H9 (cell line): ENCODE measurements at regions not wholly inside any gene's neighbourhood (a gene's known extent, or its start where the extent isn't known, plus 50 kb on each side); places are given as distances from the start of the nearest gene placed in this dataset.

Source experiments
- DNase-seq: peaks from one replicate; pipeline ENCODE4 v3.0.0-alpha.2; 2017
- H2AFZ ChIP-seq: one replicate; pipeline ENCODE4 v1.6.1; 2013; ENCODE audit warnings: mild to moderate bottlenecking, low read length, control low read depth, moderate library complexity
- H2AK5ac ChIP-seq: 2 replicates; pipeline ENCODE4 v1.6.1; 2013; ENCODE audit warnings: low read length, control low read depth, mixed read lengths; ENCODE audit not compliant: insufficient read length
- H2BK120ac ChIP-seq: one replicate; pipeline ENCODE4 v1.6.1; 2013; ENCODE audit warnings: low read depth, mild to moderate bottlenecking, low read length, control low read depth, inconsistent platforms; ENCODE audit not compliant: poor library complexity, severe bottlenecking
- H2BK12ac ChIP-seq: 2 replicates; pipeline ENCODE4 v1.6.1; 2013; ENCODE audit warnings: low read length, control low read depth, mixed read lengths, low read depth; ENCODE audit not compliant: insufficient read length
- H2BK15ac ChIP-seq: 2 replicates; pipeline ENCODE4 v1.6.1; 2013; ENCODE audit warnings: low read depth, low read length, control low read depth
- H2BK20ac ChIP-seq: one replicate; pipeline ENCODE4 v1.6.1; 2013; ENCODE audit warnings: low read depth, mild to moderate bottlenecking, low read length, control low read depth, inconsistent platforms; ENCODE audit not compliant: poor library complexity, severe bottlenecking
- H2BK5ac ChIP-seq: 2 replicates; pipeline ENCODE4 v1.6.1; 2013; ENCODE audit warnings: low read length, control low read depth, mixed read lengths; ENCODE audit not compliant: insufficient read length
- H3K14ac ChIP-seq: 2 replicates; pipeline ENCODE4 v1.6.1; 2013; ENCODE audit warnings: low read length, control low read depth; ENCODE audit not compliant: insufficient read depth
- H3K18ac ChIP-seq: 2 replicates; pipeline ENCODE4 v1.6.1; 2013; ENCODE audit warnings: low read depth, mild to moderate bottlenecking, mixed read lengths, low read length, control low read depth; ENCODE audit not compliant: insufficient read length
- H3K23ac ChIP-seq: 2 replicates; pipeline ENCODE4 v1.6.1; 2013; ENCODE audit warnings: low read length, control low read depth, mixed read lengths, low read depth; ENCODE audit not compliant: insufficient read length
- H3K23me2 ChIP-seq: 2 replicates; pipeline ENCODE4 v1.6.1; 2013; ENCODE audit warnings: low read depth, mild to moderate bottlenecking, mixed read lengths, low read length, control low read depth; ENCODE audit not compliant: insufficient read length, poor library complexity, severe bottlenecking
- H3K27ac ChIP-seq: 2 replicates; pipeline ENCODE4 v1.5.1; 2013; ENCODE audit warnings: low read length, control low read depth, mixed read lengths, low read depth; ENCODE audit not compliant: insufficient read length
- H3K27me3 ChIP-seq: 2 replicates; pipeline ENCODE4 v1.6.1; 2013; ENCODE audit warnings: low read length, control low read depth, inconsistent platforms; ENCODE audit not compliant: insufficient read depth
- H3K4ac ChIP-seq: 2 replicates; pipeline ENCODE4 v1.6.1; 2013; ENCODE audit warnings: low read depth, mild to moderate bottlenecking, control low read depth, inconsistent platforms, low read length, moderate library complexity
- H3K4me1 ChIP-seq: 2 replicates; pipeline ENCODE4 v1.6.1; 2013; ENCODE audit warnings: low read length, control low read depth, inconsistent platforms; ENCODE audit not compliant: insufficient read depth
- H3K4me2 ChIP-seq: 2 replicates; pipeline ENCODE4 v1.6.1; 2013; ENCODE audit warnings: low read length, control low read depth, mixed read lengths; ENCODE audit not compliant: insufficient read length, insufficient read depth
- H3K56ac ChIP-seq: 2 replicates; pipeline ENCODE4 v1.6.1; 2013; ENCODE audit warnings: low read depth, mild to moderate bottlenecking, mixed read lengths, low read length, control low read depth; ENCODE audit not compliant: insufficient read length
- H3K79me1 ChIP-seq: 2 replicates; pipeline ENCODE4 v1.6.1; 2013; ENCODE audit warnings: low read depth, mild to moderate bottlenecking, moderate library complexity, low read length, control low read depth, inconsistent platforms; ENCODE audit not compliant: insufficient read depth, poor library complexity, severe bottlenecking
- H3K79me2 ChIP-seq: 2 replicates; pipeline ENCODE4 v1.6.1; 2013; ENCODE audit warnings: low read length, control low read depth, inconsistent platforms; ENCODE audit not compliant: insufficient read depth
- H3K9ac ChIP-seq: 2 replicates; pipeline ENCODE4 v1.6.1; 2013; ENCODE audit warnings: low read length, control low read depth, mixed read lengths; ENCODE audit not compliant: insufficient read length; ENCODE audit errors: extremely low read depth
- H3K9me3 ChIP-seq: one replicate; pipeline ENCODE4 v1.6.1; 2013; ENCODE audit warnings: low read depth, low read length, inconsistent platforms; ENCODE audit not compliant: control insufficient read depth
- H3T11ph ChIP-seq: one replicate; pipeline ENCODE4 v1.6.1; 2013; ENCODE audit warnings: mild to moderate bottlenecking, low read length, control low read depth, inconsistent platforms
- H4K20me1 ChIP-seq: one replicate; pipeline ENCODE4 v1.6.1; 2013; ENCODE audit not compliant: control insufficient read depth, insufficient read length, insufficient read depth
- H4K5ac ChIP-seq: 2 replicates; pipeline ENCODE4 v1.6.1; 2013; ENCODE audit warnings: low read depth, mild to moderate bottlenecking, mixed read lengths, low read length, control low read depth; ENCODE audit not compliant: insufficient read length
- H4K8ac ChIP-seq: replicated peaks from 2 replicates; pipeline ENCODE4 v1.6.1; 2013; ENCODE audit warnings: low read length, control low read depth, mixed read lengths, low read depth; ENCODE audit not compliant: insufficient read length
- H4K91ac ChIP-seq: 2 replicates; pipeline ENCODE4 v1.6.1; 2013; ENCODE audit warnings: low read depth, mild to moderate bottlenecking, moderate library complexity, mixed read lengths, low read length, control low read depth; ENCODE audit not compliant: insufficient read length
- H3K27ac Mint-ChIP-seq, 3 experiments: 2 replicates in 2 of 3; 3 replicates in 1 of 3; pipeline ENCODE4 v1.8.0; 2020 to 2021; ENCODE audit warnings: mixed read lengths in 3 of 3, mild to moderate bottlenecking in 1 of 3, moderate library complexity in 1 of 3
- H3K27me3 Mint-ChIP-seq: 2 replicates; pipeline ENCODE4 v1.8.0; 2021; ENCODE audit warnings: low read depth, mild to moderate bottlenecking, moderate library complexity, mixed read lengths
- H3K36me3 Mint-ChIP-seq, 3 experiments: 2 replicates in 2 of 3; 3 replicates in 1 of 3; pipeline ENCODE4 v1.8.0; 2020 to 2021; ENCODE audit warnings: low read depth in 3 of 3, mixed read lengths in 3 of 3; ENCODE audit not compliant: insufficient read depth in 1 of 3
- H3K4me1 Mint-ChIP-seq, 2 experiments: 2 replicates each; pipeline ENCODE4 v1.8.0; 2020; ENCODE audit warnings: mixed read lengths in 2 of 2
- H3K4me3 Mint-ChIP-seq, 2 experiments: 2 replicates in 1 of 2; 3 replicates in 1 of 2; pipeline ENCODE4 v1.8.0; 2020 to 2021; ENCODE audit warnings: mild to moderate bottlenecking in 2 of 2, mixed read lengths in 2 of 2, moderate library complexity in 1 of 2
- H3K9me3 Mint-ChIP-seq, 2 experiments: 2 replicates in 1 of 2; 3 replicates in 1 of 2; pipeline ENCODE4 v1.8.0; 2020; ENCODE audit warnings: mild to moderate bottlenecking in 2 of 2, mixed read lengths in 2 of 2, moderate library complexity in 1 of 2
- CTCF ChIP-seq: fragments of 200-600 bp; sonication (generic); conservative IDR thresholded peaks from 3 replicates; pipeline ENCODE4 v1.8.0; 2021; ENCODE audit warnings: antibody characterized with exemption, mild to moderate bottlenecking
- WGBS: extraction: QIAGEN DNeasy Blood & Tissue Kit; methylation state at CpG from one replicate; pipeline ENCODE4 v1.1.7; 2013; ENCODE audit warnings: missing lambda C conversion rate, low lambda C conversion rate, mixed read lengths; ENCODE audit not compliant: insufficient read length; ENCODE audit errors: extremely low coverage; 5-methylcytosine and 5-hydroxymethylcytosine counted together

- H4K20me1 ChIP-seq: no peaks in the 10 kb centered on the region
- no peaks in the 10 kb centered on the region for H3K79me1 ChIP-seq
- no peak overlapping the region for H3K18ac ChIP-seq
- H3T11ph ChIP-seq: no peak overlapping the region
- H2BK15ac ChIP-seq: no peak overlapping the region
- H3K9me3 Mint-ChIP-seq: peaks cover 0 to 2% of the 10 kb centered on the region in 2 experiments; a peak in 3 of 5 replicates
- H3K27ac ChIP-seq: no peak overlapping the region
- no peak overlapping the region for H3K23ac ChIP-seq
- no peaks in the 10 kb centered on the region; the same call in 1 of the 2 replicates for H3K4me1 ChIP-seq
- H3K79me2 ChIP-seq: no peaks in the 10 kb centered on the region
- H2BK120ac ChIP-seq: no peak overlapping the region
- H3K4me3 Mint-ChIP-seq: no peak overlapping the region
- no peak overlapping the region for H4K91ac ChIP-seq
- no peak overlapping the region for H4K8ac ChIP-seq
- no peaks in the 10 kb centered on the region; the same call in 1 of the 2 replicates for H3K27me3 Mint-ChIP-seq
- H2BK12ac ChIP-seq: no peak overlapping the region
- H3K23me2 ChIP-seq: no peaks in the 10 kb centered on the region
- no peak overlapping the region for H2AFZ ChIP-seq
- no peak for DNase-seq
- no peak overlapping the region for H3K9ac ChIP-seq
- H4K5ac ChIP-seq: no peak overlapping the region
- no peak overlapping the region for H2BK5ac ChIP-seq
- no peak overlapping the region for H3K56ac ChIP-seq
- no peak overlapping the region for H2AK5ac ChIP-seq
- TF ChIP-seq CTCF: no peak
- H3K4me2 ChIP-seq: no peak overlapping the region
- peaks cover 0 to 4% (median 3%) of the 10 kb centered on the region in 3 experiments; a peak in 2 of 7 replicates for H3K36me3 Mint-ChIP-seq
- peaks cover 24 to 27% of the 10 kb centered on the region in 2 experiments for H3K4me1 Mint-ChIP-seq
- H3K4ac ChIP-seq: no peak overlapping the region
- WGBS: no CpG with 5 or more reads among the region's 4 CpGs
- H3K9me3 ChIP-seq: no peaks in the 10 kb centered on the region
- no peak overlapping the region for H3K14ac ChIP-seq
- H3K27ac Mint-ChIP-seq: peak overlapping the region in 2 of 3 experiments; percentile 15 to 51; a peak in 3 of 7 replicates
- no peak overlapping the region for H2BK20ac ChIP-seq
- no peaks in the 10 kb centered on the region for H3K27me3 ChIP-seq
These were observed 57.0 kb upstream of the NID2 start for GRCh38 chr14:52125885-52126284.
